ENCODE measurements at regions not wholly inside any gene's neighbourhood (a gene's known extent, or its start where the extent isn't known, plus 50 kb on each side); places are given as distances from the start of the nearest gene placed in this dataset.

- TF ChIP-seq, protein P1, sequence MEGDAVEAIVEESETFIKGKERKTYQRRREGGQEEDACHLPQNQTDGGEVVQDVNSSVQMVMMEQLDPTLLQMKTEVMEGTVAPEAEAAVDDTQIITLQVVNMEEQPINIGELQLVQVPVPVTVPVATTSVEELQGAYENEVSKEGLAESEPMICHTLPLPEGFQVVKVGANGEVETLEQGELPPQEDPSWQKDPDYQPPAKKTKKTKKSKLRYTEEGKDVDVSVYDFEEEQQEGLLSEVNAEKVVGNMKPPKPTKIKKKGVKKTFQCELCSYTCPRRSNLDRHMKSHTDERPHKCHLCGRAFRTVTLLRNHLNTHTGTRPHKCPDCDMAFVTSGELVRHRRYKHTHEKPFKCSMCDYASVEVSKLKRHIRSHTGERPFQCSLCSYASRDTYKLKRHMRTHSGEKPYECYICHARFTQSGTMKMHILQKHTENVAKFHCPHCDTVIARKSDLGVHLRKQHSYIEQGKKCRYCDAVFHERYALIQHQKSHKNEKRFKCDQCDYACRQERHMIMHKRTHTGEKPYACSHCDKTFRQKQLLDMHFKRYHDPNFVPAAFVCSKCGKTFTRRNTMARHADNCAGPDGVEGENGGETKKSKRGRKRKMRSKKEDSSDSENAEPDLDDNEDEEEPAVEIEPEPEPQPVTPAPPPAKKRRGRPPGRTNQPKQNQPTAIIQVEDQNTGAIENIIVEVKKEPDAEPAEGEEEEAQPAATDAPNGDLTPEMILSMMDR (IDR thresholded peaks at IDR 0.05; ENCODE audit: insufficient read depth, low read length, poor library complexity, severe bottlenecking) = no peak
- Histone ChIP-seq H3K36me3 (ENCODE audit: control insufficient read depth, insufficient read depth, low read length) (no peaks in the 10 kb centered on the region), H3K27me3 (ENCODE audit: control insufficient read depth, insufficient read depth, low read length) (no peaks in the 10 kb centered on the region), H3K4me3 (ENCODE audit: low read depth, low read length) (no peak overlapping the region)
- DNase-seq (ENCODE audit: low read depth) = no peak
Measured at GRCh38 chr3:6602329-6602728, 258.6 kb upstream of the GRM7 start.

DNA sequence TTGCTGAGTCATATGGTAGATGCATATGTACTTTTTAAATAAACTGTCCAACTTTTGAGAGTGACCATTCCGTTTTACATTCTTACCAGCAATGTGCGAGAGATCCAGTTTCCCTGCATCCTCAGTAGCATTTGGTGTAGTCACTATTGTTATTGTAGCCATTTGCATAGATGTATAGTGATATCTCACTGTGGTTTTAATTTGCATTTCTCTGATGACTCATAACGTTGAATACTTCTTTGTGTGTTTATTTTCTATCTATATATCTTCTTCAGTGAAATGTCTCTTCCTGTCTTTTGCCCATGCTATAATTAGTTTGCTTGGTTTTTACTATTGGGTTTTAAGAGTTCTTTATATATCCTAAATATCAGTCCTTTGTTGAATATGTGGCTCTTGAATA is 255.7 kb upstream of the GRM7 start:
- TF ChIP-seq, protein P1 (IDR thresholded peaks at IDR 0.05; ENCODE audit: insufficient read depth, low read length, poor library complexity, severe bottlenecking) = no peak
- DNase-seq (ENCODE audit: low read depth) = no peak
- H3K4me3 ChIP-seq (ENCODE audit: low read depth, low read length) = no peak overlapping the region
- H3K36me3 ChIP-seq (ENCODE audit: control insufficient read depth, insufficient read depth, low read length) = no peaks in the 10 kb centered on the region
- H3K27me3 ChIP-seq (ENCODE audit: control insufficient read depth, insufficient read depth, low read length) = no peaks in the 10 kb centered on the region

DNA sequence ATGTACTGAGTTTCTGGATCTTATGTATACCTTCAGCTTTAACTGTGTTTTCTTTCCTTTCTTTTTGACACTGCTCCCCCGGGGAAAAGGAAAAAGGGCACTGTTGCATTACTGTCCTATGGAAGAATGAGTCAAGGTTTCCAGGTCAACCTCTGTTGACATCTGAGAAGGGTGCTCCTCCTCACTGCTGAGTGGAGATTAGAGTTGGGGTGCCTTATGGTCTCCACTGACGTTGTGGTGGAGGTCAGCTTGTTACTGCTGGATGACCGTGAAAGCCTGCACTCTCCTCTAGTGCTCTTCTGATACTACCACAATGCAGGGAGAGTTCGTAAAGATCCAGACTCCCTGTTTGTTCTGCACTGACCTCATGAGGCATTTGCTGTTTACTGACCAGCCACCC is 252.1 kb upstream of the GRM7 start:
- no peak for DNase-seq (ENCODE audit: low read depth)
- Histone ChIP-seq H3K36me3 (ENCODE audit: control insufficient read depth, insufficient read depth, low read length) (no peaks in the 10 kb centered on the region), H3K4me3 (ENCODE audit: low read depth, low read length) (no peak overlapping the region), H3K27me3 (ENCODE audit: control insufficient read depth, insufficient read depth, low read length) (no peaks in the 10 kb centered on the region)
- TF ChIP-seq, protein P1 (IDR thresholded peaks at IDR 0.05; ENCODE audit: insufficient read depth, low read length, poor library complexity, severe bottlenecking) = no peak

GRCh38 chr3:6612034-6612616 is 248.8 kb upstream of the GRM7 start:
- TF ChIP-seq, protein P1 (IDR thresholded peaks at IDR 0.05; ENCODE audit: insufficient read depth, low read length, poor library complexity, severe bottlenecking) = no peak
- Histone ChIP-seq H3K27me3 (ENCODE audit: control insufficient read depth, insufficient read depth, low read length) (no peaks in the 10 kb centered on the region), H3K4me3 (ENCODE audit: low read depth, low read length) (no peak overlapping the region), H3K36me3 (ENCODE audit: control insufficient read depth, insufficient read depth, low read length) (no peaks in the 10 kb centered on the region)
- DNase-seq (ENCODE audit: low read depth) = no peak

GRCh38 chr3:6622260-6622659 is 238.7 kb upstream of the GRM7 start:
- DNase-seq (ENCODE audit: low read depth) = no peak
- H3K4me3 ChIP-seq (ENCODE audit: low read depth, low read length) = no peak overlapping the region
- TF ChIP-seq, protein P1 (IDR thresholded peaks at IDR 0.05; ENCODE audit: insufficient read depth, low read length, poor library complexity, severe bottlenecking) = no peak
- no peaks in the 10 kb centered on the region for H3K27me3 ChIP-seq (ENCODE audit: control insufficient read depth, insufficient read depth, low read length)
- H3K36me3 ChIP-seq (ENCODE audit: control insufficient read depth, insufficient read depth, low read length) = no peaks in the 10 kb centered on the region

GRCh38 chr3:6622712-6623111 is 238.2 kb upstream of the GRM7 start:
- TF ChIP-seq, protein P1 (IDR thresholded peaks at IDR 0.05; ENCODE audit: insufficient read depth, low read length, poor library complexity, severe bottlenecking) = no peak
- H3K36me3 ChIP-seq (ENCODE audit: control insufficient read depth, insufficient read depth, low read length) = no peaks in the 10 kb centered on the region
- H3K4me3 ChIP-seq (ENCODE audit: low read depth, low read length) = no peak overlapping the region
- no peak for DNase-seq (ENCODE audit: low read depth)
- H3K27me3 ChIP-seq (ENCODE audit: control insufficient read depth, insufficient read depth, low read length) = no peaks in the 10 kb centered on the region
